ENCODE measurements at regions not wholly inside any gene's neighbourhood (a gene's known extent, or its start where the extent isn't known, plus 50 kb on each side); places are given as distances from the start of the nearest gene placed in this dataset.

GRCh38 chr20:60931696-60932095 is 320.4 kb upstream of the CDH4 start:
- no peak for DNase-seq

- DNase-seq: no peak
These were observed 317.3 kb upstream of the CDH4 start for GRCh38 chr20:60934724-60935123.

GRCh38 chr20:60935971-60936370 is 316.1 kb upstream of the CDH4 start:
- DNase-seq: no peak

- DNase-seq: no peak
These were observed 314.5 kb upstream of the CDH4 start for GRCh38 chr20:60937585-60937984.

GRCh38 chr20:60941379-60941778 is 310.7 kb upstream of the CDH4 start:
- no peak for DNase-seq

- no peak for DNase-seq
These were observed 304.2 kb upstream of the CDH4 start for GRCh38 chr20:60947819-60948218.

- no peak for DNase-seq
These were observed 303.8 kb upstream of the CDH4 start for GRCh38 chr20:60948224-60948623.

- DNase-seq: no peak
These were observed 301.5 kb upstream of the CDH4 start for GRCh38 chr20:60950561-60950960.

- no peak for DNase-seq
These were observed 301.1 kb upstream of the CDH4 start for GRCh38 chr20:60950974-60951373.

GRCh38 chr20:60952861-60953260 is 299.2 kb upstream of the CDH4 start:
- no peak for DNase-seq

- DNase-seq: no peak
These were observed 298.7 kb upstream of the CDH4 start for GRCh38 chr20:60953321-60953720.

- no peak for DNase-seq
These were observed 296.4 kb upstream of the CDH4 start for GRCh38 chr20:60955706-60956105.

GRCh38 chr20:60956194-60956593 is 295.9 kb upstream of the CDH4 start:
- DNase-seq: no peak

- DNase-seq: no peak
These were observed 294.4 kb upstream of the CDH4 start for GRCh38 chr20:60957621-60958020.

GRCh38 chr20:60959971-60960370 is 292.1 kb upstream of the CDH4 start:
- no peak for DNase-seq

GRCh38 chr20:60960500-60960899 is 291.6 kb upstream of the CDH4 start:
- DNase-seq: no peak

- no peak for DNase-seq
These were observed 290.5 kb upstream of the CDH4 start for GRCh38 chr20:60961551-60961950.

GRCh38 chr20:60962367-60963045 is 289.6 kb upstream of the CDH4 start:
- no peak for DNase-seq

GRCh38 chr20:60963146-60963545 is 288.9 kb upstream of the CDH4 start:
- DNase-seq: no peak

- no peak for DNase-seq
These were observed 287.1 kb upstream of the CDH4 start for GRCh38 chr20:60964911-60965310.

GRCh38 chr20:60966031-60966430 is 286.0 kb upstream of the CDH4 start:
- DNase-seq: no peak

- no peak for DNase-seq
These were observed 285.3 kb upstream of the CDH4 start for GRCh38 chr20:60966766-60967165.

GRCh38 chr20:60967431-60968316 is 284.4 kb upstream of the CDH4 start:
- DNase-seq: no peak
